Panc1 (cell line): ENCODE measurements at regions not wholly inside any gene's neighbourhood (a gene's known extent, or its start where the extent isn't known, plus 50 kb on each side); places are given as distances from the start of the nearest gene placed in this dataset.

Experiments used
- ATAC-seq: fragments of 200-7000 bp; cut with Tn5 transposase; 2 replicates; pipeline ENCODE4 v1.9.1; 2020; ENCODE audit warnings: mild to moderate bottlenecking, moderate library complexity
- BruUV-seq: library from RNA; stranded (reverse); fragments of 400-500 nt; replicated peaks from 2 replicates; lab custom pipeline; 2021; lab: Mats Ljungman, UMichigan
- CTCF ChIA-PET: fragments of 300-600 bp; sonication (Branson Sonifier 250); formaldehyde crosslinking; loops from one replicate; lab custom pipeline; 2022; ENCODE audit warnings: antibody characterized with exemption; lab: Charles Lee
- POLR2A ChIA-PET: fragments of 300-600 bp; sonication (Branson Sonifier 250); formaldehyde crosslinking; loops from one replicate; lab custom pipeline; 2022; ENCODE audit warnings: antibody characterized with exemption; lab: Charles Lee
- DNase-seq: peaks from one replicate; pipeline ENCODE4 v3.0.0-alpha.2; 2010; ENCODE audit warnings: low read depth, low spot score
- H3K27ac ChIP-seq: 2 replicates; pipeline ENCODE4 v1.5.1; 2011; ENCODE audit warnings: mild to moderate bottlenecking, low read length, inconsistent platforms
- H3K27me3 ChIP-seq: fragments of 200-500 bp; sonication (Bioruptor generic); 2 replicates; pipeline ENCODE4 v1.6.0; 2014; ENCODE audit warnings: low read length, inconsistent platforms; ENCODE audit not compliant: control insufficient read depth, insufficient read depth
- H3K36me3 ChIP-seq: fragments of 200-500 bp; sonication (Bioruptor generic); 2 replicates; pipeline ENCODE4 v1.5.1; 2014; ENCODE audit warnings: inconsistent platforms, mild to moderate bottlenecking, low read length, moderate library complexity; ENCODE audit not compliant: control insufficient read depth, insufficient read depth
- H3K4me1 ChIP-seq: 2 replicates; pipeline ENCODE4 v1.5.1; 2011; ENCODE audit warnings: inconsistent platforms, mild to moderate bottlenecking, low read length, moderate library complexity; ENCODE audit not compliant: control insufficient read depth, insufficient read depth
- H3K4me3 ChIP-seq, 2 experiments: 2 replicates each; pipeline ENCODE4 v1.5.1; 2011 to 2012; ENCODE audit warnings: low read depth in 2 of 2, low read length in 2 of 2, mild to moderate bottlenecking in 2 of 2, inconsistent platforms in 1 of 2, moderate library complexity in 1 of 2
- H3K9me3 ChIP-seq: fragments of 200-500 bp; sonication (Bioruptor generic); 2 replicates; pipeline ENCODE4 v1.5.1; 2014; ENCODE audit warnings: low read depth, mild to moderate bottlenecking, inconsistent platforms, low read length, moderate library complexity; ENCODE audit not compliant: control insufficient read depth, insufficient read depth
- POLR2AphosphoS5 ChIP-seq: IDR thresholded peaks from 2 replicates; pipeline ENCODE4 v1.6.1; 2012; ENCODE audit warnings: mild to moderate bottlenecking, low read depth, low read length, moderate library complexity
- SIN3A ChIP-seq: IDR thresholded peaks from 2 replicates; pipeline ENCODE4 v1.6.1; 2012; ENCODE audit warnings: low read depth, mild to moderate bottlenecking, low read length, moderate library complexity, borderline replicate concordance; ENCODE audit not compliant: insufficient read depth
- TCF7L2 ChIP-seq: IDR thresholded peaks from 2 replicates; pipeline ENCODE4 v1.6.1; 2011; ENCODE audit warnings: mild to moderate bottlenecking, low read depth, low read length, inconsistent platforms
- in situ Hi-C: cut with HindIII; loops from 2 replicates; pipeline ENCODE4 v1.10.0; 2016; ENCODE audit warnings: low sequenced_read_pairs, low pct_unique_long_range_greater_than_20kb
- intact Hi-C: fragments of 100-400 bp; cut with micrococcal nuclease; formaldehyde crosslinking; loops from one replicate; pipeline ENCODE4 v1.10.0; 2022; ENCODE audit not compliant: unreplicated experiment
- TF ChIP-seq, protein P1 (sequence below), 2 experiments: IDR thresholded peaks; 2 replicates each; pipeline ENCODE4 v1.6.1; 2011 to 2012; ENCODE audit warnings: low read depth in 2 of 2, control low read depth in 1 of 2, low read length in 1 of 2, mild to moderate bottlenecking in 1 of 2, moderate library complexity in 1 of 2; ENCODE audit not compliant: insufficient read depth in 1 of 2
- TF ChIP-seq, protein P2 (sequence below): fragments of 450-650 bp; IDR thresholded peaks from 2 replicates; pipeline ENCODE4 v1.5.1; 2017; ENCODE audit warnings: mild to moderate bottlenecking

DNA sequence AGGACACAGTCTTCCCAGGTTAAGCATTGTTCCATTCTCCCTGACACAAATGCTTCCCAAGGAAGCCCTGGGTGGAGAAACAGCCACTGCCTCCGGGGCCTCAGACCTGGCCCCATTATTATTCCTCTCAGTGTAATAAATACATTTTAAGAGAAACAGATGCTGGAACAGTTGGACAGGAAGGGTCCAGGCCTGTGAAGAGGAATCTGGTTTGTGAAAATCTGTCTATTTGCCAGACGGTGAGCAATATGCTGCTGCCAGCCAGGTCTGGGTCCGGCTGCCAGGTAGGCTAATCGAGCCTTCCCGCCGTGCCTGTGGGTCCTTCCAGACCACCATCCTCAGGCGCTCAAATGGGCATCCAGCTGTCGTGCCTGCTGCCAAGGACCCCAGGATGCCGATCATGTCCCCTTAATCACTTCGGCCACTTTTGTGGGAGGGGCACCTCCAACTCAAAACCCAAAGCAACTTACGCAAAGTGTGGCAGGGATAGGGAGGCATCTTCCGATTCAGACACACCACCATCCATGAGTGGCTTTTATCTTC, 528.4 kb downstream of the MIAT start:
- no peak for ATAC-seq
- TF ChIP-seq, protein P1, sequence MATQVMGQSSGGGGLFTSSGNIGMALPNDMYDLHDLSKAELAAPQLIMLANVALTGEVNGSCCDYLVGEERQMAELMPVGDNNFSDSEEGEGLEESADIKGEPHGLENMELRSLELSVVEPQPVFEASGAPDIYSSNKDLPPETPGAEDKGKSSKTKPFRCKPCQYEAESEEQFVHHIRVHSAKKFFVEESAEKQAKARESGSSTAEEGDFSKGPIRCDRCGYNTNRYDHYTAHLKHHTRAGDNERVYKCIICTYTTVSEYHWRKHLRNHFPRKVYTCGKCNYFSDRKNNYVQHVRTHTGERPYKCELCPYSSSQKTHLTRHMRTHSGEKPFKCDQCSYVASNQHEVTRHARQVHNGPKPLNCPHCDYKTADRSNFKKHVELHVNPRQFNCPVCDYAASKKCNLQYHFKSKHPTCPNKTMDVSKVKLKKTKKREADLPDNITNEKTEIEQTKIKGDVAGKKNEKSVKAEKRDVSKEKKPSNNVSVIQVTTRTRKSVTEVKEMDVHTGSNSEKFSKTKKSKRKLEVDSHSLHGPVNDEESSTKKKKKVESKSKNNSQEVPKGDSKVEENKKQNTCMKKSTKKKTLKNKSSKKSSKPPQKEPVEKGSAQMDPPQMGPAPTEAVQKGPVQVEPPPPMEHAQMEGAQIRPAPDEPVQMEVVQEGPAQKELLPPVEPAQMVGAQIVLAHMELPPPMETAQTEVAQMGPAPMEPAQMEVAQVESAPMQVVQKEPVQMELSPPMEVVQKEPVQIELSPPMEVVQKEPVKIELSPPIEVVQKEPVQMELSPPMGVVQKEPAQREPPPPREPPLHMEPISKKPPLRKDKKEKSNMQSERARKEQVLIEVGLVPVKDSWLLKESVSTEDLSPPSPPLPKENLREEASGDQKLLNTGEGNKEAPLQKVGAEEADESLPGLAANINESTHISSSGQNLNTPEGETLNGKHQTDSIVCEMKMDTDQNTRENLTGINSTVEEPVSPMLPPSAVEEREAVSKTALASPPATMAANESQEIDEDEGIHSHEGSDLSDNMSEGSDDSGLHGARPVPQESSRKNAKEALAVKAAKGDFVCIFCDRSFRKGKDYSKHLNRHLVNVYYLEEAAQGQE (IDR thresholded peaks at IDR 0.05; ENCODE audit: insufficient read depth in 1 of 2, low read depth in 2 of 2, low read length in 1 of 2) = no peak
- no peak for TF ChIP-seq TCF7L2
- TF ChIP-seq, protein P2, sequence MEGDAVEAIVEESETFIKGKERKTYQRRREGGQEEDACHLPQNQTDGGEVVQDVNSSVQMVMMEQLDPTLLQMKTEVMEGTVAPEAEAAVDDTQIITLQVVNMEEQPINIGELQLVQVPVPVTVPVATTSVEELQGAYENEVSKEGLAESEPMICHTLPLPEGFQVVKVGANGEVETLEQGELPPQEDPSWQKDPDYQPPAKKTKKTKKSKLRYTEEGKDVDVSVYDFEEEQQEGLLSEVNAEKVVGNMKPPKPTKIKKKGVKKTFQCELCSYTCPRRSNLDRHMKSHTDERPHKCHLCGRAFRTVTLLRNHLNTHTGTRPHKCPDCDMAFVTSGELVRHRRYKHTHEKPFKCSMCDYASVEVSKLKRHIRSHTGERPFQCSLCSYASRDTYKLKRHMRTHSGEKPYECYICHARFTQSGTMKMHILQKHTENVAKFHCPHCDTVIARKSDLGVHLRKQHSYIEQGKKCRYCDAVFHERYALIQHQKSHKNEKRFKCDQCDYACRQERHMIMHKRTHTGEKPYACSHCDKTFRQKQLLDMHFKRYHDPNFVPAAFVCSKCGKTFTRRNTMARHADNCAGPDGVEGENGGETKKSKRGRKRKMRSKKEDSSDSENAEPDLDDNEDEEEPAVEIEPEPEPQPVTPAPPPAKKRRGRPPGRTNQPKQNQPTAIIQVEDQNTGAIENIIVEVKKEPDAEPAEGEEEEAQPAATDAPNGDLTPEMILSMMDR = no peak
- no peak for TF ChIP-seq POLR2AphosphoS5
- no peak for TF ChIP-seq SIN3A
- BruUV-seq = no TSS peak
- no peaks in the 10 kb centered on the region for H3K9me3 ChIP-seq
- H3K4me3 ChIP-seq = no peak overlapping the region
- H3K27ac ChIP-seq = no peak overlapping the region
- no peaks in the 10 kb centered on the region for H3K4me1 ChIP-seq
- in situ Hi-C loops = no loop called here
- DNase-seq = no peak
- H3K36me3 ChIP-seq = no peaks in the 10 kb centered on the region
- intact Hi-C loops = no loop called here
- no peaks in the 10 kb centered on the region for H3K27me3 ChIP-seq
- POLR2A ChIA-PET = interaction anchor here (0.6 kb wide), 1 partner anchor 365 kb away, joined by 7 read pairs; no protein-coding TSS in a partner anchor
- CTCF ChIA-PET = interaction anchor here (0.6 kb wide), 1 partner anchor 509 kb away, joined by 4 read pairs; no protein-coding TSS in a partner anchor

DNA sequence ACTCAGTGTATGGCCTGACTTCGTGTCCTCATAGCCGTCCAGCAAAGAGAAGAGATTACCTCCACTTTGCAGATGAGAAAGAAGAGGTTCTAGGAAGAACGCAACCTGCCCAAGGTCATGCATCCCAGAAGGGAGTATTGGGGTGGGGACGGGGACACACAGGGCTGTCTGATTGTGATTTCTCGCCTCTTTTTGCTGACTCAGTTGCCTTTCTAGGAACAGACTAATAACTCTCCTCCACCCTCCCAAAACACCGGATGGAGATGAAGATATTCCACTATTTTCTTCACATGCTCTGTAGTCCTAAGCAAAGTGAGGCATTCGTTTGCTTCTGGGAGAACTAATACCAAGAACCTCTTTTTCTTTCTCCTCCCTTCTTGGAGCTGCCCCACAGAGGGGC, 529.3 kb downstream of the MIAT start:
- no peak overlapping the region for H3K27ac ChIP-seq
- DNase-seq (no peak), ATAC-seq (no peak)
- intact Hi-C loops (no loop called here), in situ Hi-C loops (no loop called here)
- H3K4me1 ChIP-seq = no peaks in the 10 kb centered on the region
- no TSS peak for BruUV-seq
- H3K4me3 ChIP-seq = no peak overlapping the region
- TF ChIP-seq POLR2AphosphoS5 (no peak), TCF7L2 (no peak), SIN3A (no peak)
- TF ChIP-seq, protein P1 (IDR thresholded peaks at IDR 0.05; ENCODE audit: insufficient read depth in 1 of 2, low read depth in 2 of 2, low read length in 1 of 2) = no peak
- TF ChIP-seq, protein P2 = no peak
- no peaks in the 10 kb centered on the region for H3K9me3 ChIP-seq
- no peaks in the 10 kb centered on the region for H3K27me3 ChIP-seq
- POLR2A ChIA-PET = interaction anchor here (0.6 kb wide), 1 partner anchor 366 kb away, joined by 7 read pairs; no protein-coding TSS in a partner anchor
- CTCF ChIA-PET = no interaction called here
- no peaks in the 10 kb centered on the region for H3K36me3 ChIP-seq
